CD4-positive, CD25-positive, alpha-beta regulatory T cell (primary cell): ENCODE measurements at regions not wholly inside any gene's neighbourhood (a gene's known extent, or its start where the extent isn't known, plus 50 kb on each side); places are given as distances from the start of the nearest gene placed in this dataset.

Source experiments
- ATAC-seq, 2 donors: fragments of 150-1000 bp; cut with Tn5 transposase; one replicate each; pipeline ENCODE4 v1.10.0; 2021; ENCODE audit warnings: low read depth in 2 of 2, moderate number of reproducible peaks in 2 of 2, moderate library complexity in 1 of 2
- DNase-seq, 3 donors: peaks; one replicate each; pipeline versions ENCODE4 v3.0.0 to v3.0.0-alpha.2; 2012 to 2022; ENCODE audit warnings: mixed read lengths in 1 of 3
- H3K27ac ChIP-seq: one replicate; pipeline ENCODE4 v1.7.0; 2013; ENCODE audit warnings: mild to moderate bottlenecking, low read length; ENCODE audit not compliant: insufficient read depth, poor library complexity, severe bottlenecking
- H3K27me3 ChIP-seq: one replicate; pipeline ENCODE4 v1.7.0; 2013; ENCODE audit warnings: low read length; ENCODE audit not compliant: control insufficient read depth, insufficient read depth
- H3K36me3 ChIP-seq: one replicate; pipeline ENCODE4 v1.7.0; 2013; ENCODE audit warnings: mild to moderate bottlenecking, low read length, moderate library complexity; ENCODE audit not compliant: control insufficient read depth, insufficient read depth
- H3K4me1 ChIP-seq: 2 replicates; pipeline ENCODE4 v1.7.0; 2013; ENCODE audit warnings: mild to moderate bottlenecking, low read length; ENCODE audit not compliant: insufficient read depth, control insufficient read depth, poor library complexity, severe bottlenecking
- H3K4me3 ChIP-seq: one replicate; pipeline ENCODE4 v1.7.0; 2013; ENCODE audit warnings: low read depth, mild to moderate bottlenecking, low read length, moderate library complexity
- H3K9me3 ChIP-seq, 2 experiments: 1 replicate in 1 of 2; 2 replicates in 1 of 2; pipeline ENCODE4 v1.7.0; 2013; ENCODE audit warnings: low read length in 2 of 2, mild to moderate bottlenecking in 1 of 2, moderate library complexity in 1 of 2; ENCODE audit not compliant: control insufficient read depth in 2 of 2
- H3K27ac Mint-ChIP-seq, 3 donors: one replicate each; pipeline ENCODE4 v1.8.0; 2020 to 2022; ENCODE audit warnings: mild to moderate bottlenecking in 3 of 3, mixed read lengths in 3 of 3, moderate library complexity in 2 of 3
- H3K27me3 Mint-ChIP-seq: one replicate; pipeline ENCODE4 v1.8.0; 2022; ENCODE audit warnings: mild to moderate bottlenecking, mixed read lengths
- H3K36me3 Mint-ChIP-seq: one replicate; pipeline ENCODE4 v1.8.0; 2020; ENCODE audit warnings: mixed read lengths
- H3K4me1 Mint-ChIP-seq, 4 donors: one replicate each; pipeline ENCODE4 v1.8.0; 2020 to 2022; ENCODE audit warnings: mixed read lengths in 4 of 4, mild to moderate bottlenecking in 1 of 4
- H3K4me3 Mint-ChIP-seq, 4 donors: one replicate each; pipeline ENCODE4 v1.8.0; 2020 to 2022; ENCODE audit warnings: mild to moderate bottlenecking in 4 of 4, mixed read lengths in 4 of 4, moderate library complexity in 3 of 4
- H3K9me3 Mint-ChIP-seq, 7 donors: one replicate each; pipeline ENCODE4 v1.8.0; 2020 to 2022; ENCODE audit warnings: mixed read lengths in 7 of 7, mild to moderate bottlenecking in 3 of 7, moderate library complexity in 2 of 7

- H3K36me3 ChIP-seq = no peaks in the 10 kb centered on the region
- no peak overlapping the region for H3K4me3 Mint-ChIP-seq
- peaks cover 3% of the 10 kb centered on the region for H3K4me1 ChIP-seq
- H3K4me3 ChIP-seq = no peak overlapping the region
- H3K27me3 ChIP-seq = no peaks in the 10 kb centered on the region
- DNase-seq = no peak
- H3K4me1 Mint-ChIP-seq = peaks cover 0 to 16% (median 7%) of the 10 kb centered on the region in 4 donors
- no peaks in the 10 kb centered on the region for H3K36me3 Mint-ChIP-seq
- H3K27ac Mint-ChIP-seq = no peak overlapping the region
- H3K9me3 Mint-ChIP-seq = peaks cover 0 to 2% (median 0%) of the 10 kb centered on the region in 7 donors
- peaks cover 17% of the 10 kb centered on the region for H3K27me3 Mint-ChIP-seq
- H3K27ac ChIP-seq = no peak overlapping the region
- no peaks in the 10 kb centered on the region for H3K9me3 ChIP-seq
- no peak for ATAC-seq
Measured at GRCh38 chr15:31169558-31169957, 68.0 kb upstream of the TRPM1 start.

DNA sequence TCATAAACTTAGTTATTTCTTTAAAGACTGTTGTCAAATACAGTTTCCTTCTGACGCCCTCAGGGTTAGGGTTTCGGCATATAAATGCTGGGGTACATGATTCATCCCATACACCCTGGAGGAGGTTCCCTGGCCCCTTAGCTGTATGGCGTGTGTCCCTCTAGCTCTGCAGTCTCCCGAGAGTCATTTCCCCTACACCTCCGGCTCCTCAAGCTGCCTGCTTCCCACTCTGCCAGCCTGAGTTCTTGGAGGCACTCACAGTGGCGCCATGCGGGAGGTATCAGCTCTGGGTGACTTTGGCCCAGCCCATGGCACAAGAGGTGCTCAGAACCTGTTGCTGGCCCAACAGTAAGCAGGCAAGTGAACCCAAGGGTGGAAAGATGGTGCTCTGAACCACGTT is 70.2 kb upstream of the TRPM1 start:
- Mint-ChIP-seq H3K9me3 (peaks cover 0 to 4% (median 0%) of the 10 kb centered on the region in 7 donors), H3K4me1 (peaks cover 0 to 16% (median 7%) of the 10 kb centered on the region in 4 donors), H3K4me3 (peak overlapping the region in 1 of 4 donors; percentile 16), H3K27ac (no peak overlapping the region), H3K36me3 (no peaks in the 10 kb centered on the region), H3K27me3 (peaks cover 5% of the 10 kb centered on the region)
- H3K27ac ChIP-seq = no peak overlapping the region
- no peaks in the 10 kb centered on the region for H3K9me3 ChIP-seq
- peaks cover 3% of the 10 kb centered on the region for H3K4me1 ChIP-seq
- no peak overlapping the region for H3K4me3 ChIP-seq
- no peaks in the 10 kb centered on the region for H3K36me3 ChIP-seq
- ATAC-seq (no peak), DNase-seq (no peak)
- no peaks in the 10 kb centered on the region for H3K27me3 ChIP-seq

DNA sequence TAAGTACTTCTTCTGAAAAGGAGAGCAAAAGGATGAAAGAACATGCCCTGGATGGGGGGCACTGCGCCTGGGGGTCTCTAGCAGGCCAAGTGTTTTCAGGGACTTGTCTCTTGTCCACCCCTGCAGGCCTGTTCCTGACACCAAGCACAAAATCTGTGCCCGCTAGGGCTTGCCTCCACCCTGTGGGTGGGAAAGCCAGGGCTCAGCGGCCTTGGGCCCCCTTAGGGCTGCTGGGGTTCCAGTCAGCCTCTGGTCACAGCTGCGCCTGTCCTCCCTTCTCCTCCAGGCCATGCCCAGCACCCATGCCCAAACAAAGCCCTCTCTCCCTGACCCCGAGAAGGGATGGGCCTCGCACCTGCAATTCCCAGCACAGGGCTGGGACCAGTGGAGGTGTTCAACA is 71.1 kb upstream of the TRPM1 start:
- Mint-ChIP-seq H3K4me3 (no peak overlapping the region), H3K36me3 (no peaks in the 10 kb centered on the region), H3K27ac (no peak overlapping the region), H3K27me3 (peaks cover 5% of the 10 kb centered on the region), H3K9me3 (peaks cover 0 to 4% (median 0%) of the 10 kb centered on the region in 7 donors), H3K4me1 (peaks cover 0 to 13% (median 4%) of the 10 kb centered on the region in 4 donors)
- Histone ChIP-seq H3K27ac (no peak overlapping the region), H3K9me3 (no peaks in the 10 kb centered on the region), H3K27me3 (no peaks in the 10 kb centered on the region), H3K36me3 (no peaks in the 10 kb centered on the region), H3K4me3 (no peak overlapping the region), H3K4me1 (peaks cover 1% of the 10 kb centered on the region)
- DNase-seq = no peak
- ATAC-seq = no peak

- Mint-ChIP-seq H3K36me3 (no peaks in the 10 kb centered on the region), H3K27ac (no peak overlapping the region), H3K4me3 (no peak overlapping the region), H3K9me3 (peaks cover 0 to 4% (median 0%) of the 10 kb centered on the region in 7 donors), H3K27me3 (no peaks in the 10 kb centered on the region), H3K4me1 (peaks cover 0 to 8% (median 5%) of the 10 kb centered on the region in 4 donors)
- Histone ChIP-seq H3K9me3 (no peaks in the 10 kb centered on the region), H3K4me3 (no peak overlapping the region), H3K27ac (no peak overlapping the region), H3K36me3 (no peaks in the 10 kb centered on the region), H3K4me1 (no peaks in the 10 kb centered on the region), H3K27me3 (no peaks in the 10 kb centered on the region)
- DNase-seq (no peak), ATAC-seq (no peak)
Measured at GRCh38 chr15:31173790-31174450, 72.4 kb upstream of the TRPM1 start.

DNA sequence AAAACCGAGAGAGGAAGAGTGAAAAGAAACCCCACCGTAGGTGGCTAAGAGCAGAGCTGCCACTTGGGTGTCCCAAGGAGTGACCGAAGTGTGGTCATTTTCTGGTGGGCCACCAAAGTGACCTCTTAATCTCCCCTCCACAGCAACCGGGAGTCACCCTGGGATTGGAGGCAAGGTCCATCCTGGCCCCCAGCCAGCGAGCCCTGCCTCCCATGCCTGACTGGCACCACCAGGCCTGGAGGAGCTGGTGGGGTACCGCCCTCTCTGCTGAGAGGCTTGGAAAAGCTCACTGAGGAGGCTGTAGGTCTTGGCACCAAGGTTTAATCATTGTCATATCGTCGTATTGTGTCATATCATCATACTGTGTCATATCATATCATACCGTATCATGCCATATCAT is 74.0 kb upstream of the TRPM1 start:
- H3K4me1 Mint-ChIP-seq = peaks cover 2 to 16% (median 6%) of the 10 kb centered on the region in 4 donors
- H3K4me3 Mint-ChIP-seq = no peak overlapping the region
- Histone ChIP-seq H3K36me3 (no peaks in the 10 kb centered on the region), H3K9me3 (peaks cover 2 to 4% of the 10 kb centered on the region in 2 experiments), H3K4me1 (peaks cover 7% of the 10 kb centered on the region), H3K27ac (no peak overlapping the region), H3K27me3 (no peaks in the 10 kb centered on the region), H3K4me3 (no peak overlapping the region)
- no peaks in the 10 kb centered on the region for H3K36me3 Mint-ChIP-seq
- ATAC-seq = no peak
- H3K27ac Mint-ChIP-seq = no peak overlapping the region
- no peak for DNase-seq
- H3K9me3 Mint-ChIP-seq = peaks cover 0 to 8% (median 2%) of the 10 kb centered on the region in 7 donors
- no peaks in the 10 kb centered on the region for H3K27me3 Mint-ChIP-seq

GRCh38 chr15:31177951-31178350 is 76.4 kb upstream of the TRPM1 start:
- no peak overlapping the region for H3K27ac ChIP-seq
- no peaks in the 10 kb centered on the region for H3K36me3 Mint-ChIP-seq
- H3K27ac Mint-ChIP-seq = no peak overlapping the region
- peaks cover 0 to 18% (median 8%) of the 10 kb centered on the region in 7 donors for H3K9me3 Mint-ChIP-seq
- ATAC-seq (no peak), DNase-seq (no peak)
- H3K4me3 Mint-ChIP-seq = no peak overlapping the region
- H3K36me3 ChIP-seq = no peaks in the 10 kb centered on the region
- peaks cover 2 to 16% (median 6%) of the 10 kb centered on the region in 4 donors for H3K4me1 Mint-ChIP-seq
- H3K9me3 ChIP-seq = peaks cover 14 to 18% of the 10 kb centered on the region in 2 experiments
- peaks cover 6% of the 10 kb centered on the region for H3K27me3 ChIP-seq
- H3K4me1 ChIP-seq = peaks cover 7% of the 10 kb centered on the region
- H3K4me3 ChIP-seq = no peak overlapping the region
- H3K27me3 Mint-ChIP-seq = peaks cover 17% of the 10 kb centered on the region

- Histone ChIP-seq H3K4me3 (no peak overlapping the region), H3K27me3 (peaks cover 6% of the 10 kb centered on the region), H3K9me3 (peaks cover 14 to 18% of the 10 kb centered on the region in 2 experiments), H3K36me3 (no peaks in the 10 kb centered on the region), H3K4me1 (peaks cover 7% of the 10 kb centered on the region), H3K27ac (no peak overlapping the region)
- no peak for ATAC-seq
- Mint-ChIP-seq H3K9me3 (peaks cover 0 to 18% (median 13%) of the 10 kb centered on the region in 7 donors), H3K4me3 (no peak overlapping the region), H3K4me1 (peaks cover 2 to 16% (median 6%) of the 10 kb centered on the region in 4 donors), H3K36me3 (no peaks in the 10 kb centered on the region), H3K27ac (peak overlapping the region in 1 of 3 donors; percentile 52), H3K27me3 (peaks cover 17% of the 10 kb centered on the region)
- DNase-seq = no peak
Measured at GRCh38 chr15:31178705-31179104, 77.2 kb upstream of the TRPM1 start.

- Histone ChIP-seq H3K4me1 (peaks cover 7% of the 10 kb centered on the region), H3K36me3 (no peaks in the 10 kb centered on the region), H3K27ac (no peak overlapping the region), H3K27me3 (peaks cover 6% of the 10 kb centered on the region), H3K9me3 (peaks cover 14 to 18% of the 10 kb centered on the region in 2 experiments), H3K4me3 (peak overlapping the region; percentile 19)
- no peak for DNase-seq
- Mint-ChIP-seq H3K4me3 (peak overlapping the region in 1 of 4 donors; percentile 24), H3K36me3 (no peaks in the 10 kb centered on the region), H3K9me3 (peaks cover 0 to 18% (median 13%) of the 10 kb centered on the region in 7 donors), H3K27ac (peak overlapping the region in 1 of 3 donors; percentile 52), H3K27me3 (peaks cover 17% of the 10 kb centered on the region), H3K4me1 (peaks cover 2 to 16% (median 6%) of the 10 kb centered on the region in 4 donors)
- no peak for ATAC-seq
Measured at GRCh38 chr15:31179693-31180092, 78.2 kb upstream of the TRPM1 start.
